Head of caudate nucleus (tissue), 42 donors: ENCODE measurements at regions not wholly inside any gene's neighbourhood (a gene's known extent, or its start where the extent isn't known, plus 50 kb on each side); places are given as distances from the start of the nearest gene placed in this dataset.

Source experiments
- DNase-seq, 42 donors: peaks; one replicate each; pipeline versions ENCODE4 v3.0.0 to v3.0.0-alpha.2; 2020 to 2021; ENCODE audit warnings: mixed read lengths in 7 of 42
- intact Hi-C: fragments of 100-400 bp; cut with DNase I; formaldehyde crosslinking; loops from one replicate; pipeline ENCODE4 v1.15.0; 2022

DNA sequence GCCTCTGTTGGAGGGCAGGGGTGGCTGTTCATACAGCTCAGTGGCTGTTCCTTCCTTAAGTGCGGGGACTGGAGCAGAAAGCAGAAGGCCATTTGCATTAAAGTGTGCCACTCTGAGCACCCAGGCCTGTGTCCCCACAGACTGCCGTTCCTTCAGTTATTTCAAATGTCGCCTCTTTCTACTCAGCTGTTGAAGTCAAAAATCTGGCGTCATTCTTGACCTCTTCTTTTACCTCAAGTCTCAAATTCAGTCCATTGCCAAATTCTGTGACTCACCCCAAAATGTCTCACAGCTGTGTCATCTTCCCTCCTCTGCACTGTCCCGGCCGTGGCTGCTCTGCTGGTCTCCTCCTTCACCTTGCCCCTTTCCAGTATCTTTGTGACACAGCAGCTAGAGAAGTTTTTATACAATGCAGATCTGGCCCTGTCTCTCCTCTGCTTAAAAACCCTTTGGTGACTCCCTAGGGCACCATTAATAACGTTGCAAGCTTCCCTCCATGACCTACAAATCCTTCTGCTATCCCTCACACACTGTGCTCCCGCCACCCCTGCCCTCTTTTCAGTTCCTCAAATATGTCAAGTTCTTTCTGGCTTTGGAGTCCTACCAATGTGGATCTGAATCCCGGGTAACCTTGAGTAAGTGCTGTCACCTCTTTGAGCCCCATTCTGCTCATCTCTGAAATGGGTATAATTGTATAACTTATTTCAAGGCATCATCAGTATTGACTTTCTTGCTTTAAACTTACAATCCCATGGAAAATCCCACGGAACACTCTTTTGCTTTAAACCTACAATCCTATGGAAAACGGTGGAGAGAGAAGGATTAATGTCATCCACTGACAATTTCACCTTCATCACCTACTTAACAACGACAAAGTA lies 98.3 kb upstream of the BOD1 start:
- intact Hi-C loops: no loop called here
- DNase-seq: no peak

DNA sequence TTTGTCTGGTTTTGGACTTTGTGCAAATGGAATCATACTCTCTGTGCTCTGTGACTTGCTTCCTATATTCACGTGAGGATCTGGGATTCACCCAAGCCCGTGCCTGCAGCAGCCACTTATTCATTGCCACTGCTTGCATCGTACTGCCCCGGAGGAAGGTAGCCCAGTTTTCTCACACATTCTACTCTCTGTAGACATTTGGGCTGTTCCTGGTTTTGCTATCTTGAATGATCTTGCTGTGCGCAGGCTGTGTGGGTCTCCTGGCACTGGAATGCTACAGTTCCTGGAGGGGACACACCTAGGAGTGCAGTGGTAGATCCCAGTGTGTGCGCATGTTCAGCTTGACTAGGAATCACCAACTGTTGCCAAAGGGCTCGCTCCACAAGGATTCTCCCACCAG lies 99.2 kb upstream of the BOD1 start:
- peak in 6 of 42 donors; percentile 21 to 52 (median 34) for DNase-seq
- intact Hi-C loops: no loop called here

- intact Hi-C loops: no loop called here
- DNase-seq: no peak
Measured at GRCh38 chr5:173716058-173716682, 99.7 kb upstream of the BOD1 start.

DNA sequence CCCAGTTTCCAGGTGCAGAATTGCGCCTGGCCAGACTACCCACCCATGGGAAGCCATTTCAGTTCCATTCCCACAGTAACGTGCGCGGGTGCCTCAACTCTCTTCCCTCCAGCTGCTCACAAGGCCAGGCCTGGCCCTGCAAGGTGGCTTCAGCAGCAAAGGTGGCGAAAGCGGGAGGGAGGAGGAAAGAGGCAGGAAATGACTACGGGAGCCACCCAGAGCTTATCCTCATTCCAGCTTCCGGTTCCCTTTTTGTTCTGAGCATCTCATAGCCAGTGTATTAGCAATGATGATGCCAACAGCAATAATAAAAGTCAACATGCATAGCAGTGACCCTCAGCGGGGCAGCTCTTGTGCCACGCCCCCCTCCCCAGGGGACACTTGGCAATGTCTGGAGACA lies 101.5 kb upstream of the BOD1 start:
- no peak for DNase-seq
- intact Hi-C loops: no loop called here

GRCh38 chr5:173718469-173718868 lies 102.0 kb upstream of the BOD1 start:
- no peak for DNase-seq
- intact Hi-C loops: no loop called here

- no peak for DNase-seq
- intact Hi-C loops: no loop called here
Measured at GRCh38 chr5:173719731-173720082, 103.3 kb upstream of the BOD1 start.

DNA sequence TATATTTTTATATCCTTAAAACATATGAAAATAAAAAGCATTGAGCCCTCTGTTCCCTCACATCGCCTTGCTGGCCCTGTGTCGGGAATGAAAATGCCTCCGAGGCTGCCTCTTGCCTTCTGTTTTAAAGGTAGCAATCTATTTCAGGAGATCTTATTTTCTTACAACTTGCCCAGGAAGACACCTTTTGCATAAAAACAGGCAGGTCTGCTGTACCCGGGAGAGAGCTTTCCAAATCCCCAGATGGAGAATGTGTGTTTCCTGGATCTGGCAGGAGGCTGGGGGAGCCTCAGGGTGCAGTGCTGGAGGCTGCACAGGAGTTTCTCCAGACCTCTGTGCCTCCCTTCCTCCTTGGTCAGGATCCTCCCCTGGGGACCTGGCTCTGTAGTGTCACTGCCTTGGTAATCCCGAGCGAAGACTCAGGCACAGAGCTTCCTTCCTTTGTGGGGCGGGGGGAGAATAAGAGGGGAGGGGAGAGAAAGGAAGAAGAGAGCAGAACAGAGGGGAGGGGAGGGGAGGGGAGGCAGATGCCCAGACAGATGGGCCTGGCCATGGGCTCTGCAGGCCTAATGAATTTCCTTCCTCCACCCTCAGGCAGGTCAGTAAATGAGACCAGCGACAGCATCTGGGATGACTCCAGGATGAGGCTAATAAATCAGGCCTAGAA lies 104.0 kb upstream of the BOD1 start:
- intact Hi-C loops: no loop called here
- DNase-seq: no peak

- DNase-seq: no peak
Measured at GRCh38 chr5:173720953-173721600, 104.6 kb upstream of the BOD1 start.

GRCh38 chr5:173721601-173722232 lies 105.3 kb upstream of the BOD1 start:
- intact Hi-C loops: no loop called here
- DNase-seq: no peak

More at GRCh38 chr5:173720953-173721600, 104.6 kb upstream of the BOD1 start:
- intact Hi-C loops: no loop called here

DNA sequence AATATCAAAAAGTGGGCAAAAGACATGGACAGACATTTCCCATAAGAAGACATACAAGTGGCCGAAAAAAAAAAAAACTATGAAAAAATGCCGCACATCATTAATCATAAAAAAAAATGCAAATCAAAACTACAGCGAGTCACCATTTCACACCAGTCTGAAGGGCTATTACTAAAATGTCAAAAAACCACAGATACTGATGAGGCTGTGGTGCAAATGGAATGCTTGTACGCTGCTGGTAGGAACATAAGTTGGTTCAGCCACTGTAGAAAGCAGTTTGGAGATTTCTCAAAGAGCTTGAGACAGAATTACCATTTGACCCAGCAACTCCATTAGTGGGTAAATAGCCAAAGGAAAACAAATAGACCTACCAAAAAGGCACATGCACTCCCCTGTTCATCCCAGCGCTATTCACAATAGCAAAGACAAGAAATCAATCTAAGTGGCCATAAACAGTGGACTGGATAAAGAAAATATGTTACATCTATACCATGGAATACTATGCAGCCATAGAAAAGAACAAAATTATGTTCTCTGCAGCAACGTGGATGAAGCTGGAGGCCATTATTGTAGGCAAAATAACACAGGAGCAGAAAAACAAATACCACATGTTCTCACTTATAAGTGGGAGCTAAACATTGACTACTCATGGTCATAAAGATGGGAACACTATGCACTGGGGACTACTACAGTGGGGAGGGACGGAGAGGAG lies 110.6 kb upstream of the BOD1 start:
- intact Hi-C loops: no loop called here
- no peak for DNase-seq

- intact Hi-C loops: no loop called here
Measured at GRCh38 chr5:173727839-173728778, 111.7 kb upstream of the BOD1 start.

GRCh38 chr5:173729079-173729765 lies 112.8 kb upstream of the BOD1 start:
- no peak for DNase-seq
- intact Hi-C loops: no loop called here

More at GRCh38 chr5:173727839-173728778, 111.7 kb upstream of the BOD1 start:
- no peak for DNase-seq

DNA sequence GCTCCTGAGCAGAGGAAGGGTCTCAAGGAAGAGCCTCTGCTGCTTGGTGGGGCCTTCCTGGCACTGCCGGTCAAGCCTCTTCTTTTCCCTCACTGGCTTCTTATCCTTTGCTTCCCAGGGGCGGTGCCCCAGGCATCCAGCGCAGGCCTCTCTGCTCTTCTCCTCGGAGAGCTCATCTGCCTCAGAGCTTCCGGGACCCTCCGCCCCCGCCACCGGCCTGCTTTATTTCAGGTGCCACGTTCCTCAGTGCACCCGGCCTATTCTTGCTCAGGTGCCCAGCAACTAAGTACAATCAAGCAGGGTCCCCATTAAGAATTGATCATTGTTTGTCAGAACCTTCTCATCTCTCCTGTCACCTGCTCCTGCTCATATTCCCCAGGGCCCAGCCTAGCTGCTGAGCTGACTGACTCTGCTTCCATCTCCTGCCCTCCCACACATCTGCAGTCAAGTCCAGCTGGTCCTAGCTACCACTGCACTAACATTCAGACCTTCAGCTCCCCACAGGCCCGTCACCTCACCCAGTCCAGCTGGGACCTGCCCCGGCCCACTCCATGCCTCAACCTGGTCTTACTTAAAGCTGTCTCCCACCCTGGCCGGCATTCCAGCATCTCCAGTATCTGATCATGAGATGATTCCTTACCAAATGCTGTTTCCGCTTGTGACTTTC lies 114.3 kb upstream of the BOD1 start:
- no peak for DNase-seq
- intact Hi-C loops: no loop called here

DNA sequence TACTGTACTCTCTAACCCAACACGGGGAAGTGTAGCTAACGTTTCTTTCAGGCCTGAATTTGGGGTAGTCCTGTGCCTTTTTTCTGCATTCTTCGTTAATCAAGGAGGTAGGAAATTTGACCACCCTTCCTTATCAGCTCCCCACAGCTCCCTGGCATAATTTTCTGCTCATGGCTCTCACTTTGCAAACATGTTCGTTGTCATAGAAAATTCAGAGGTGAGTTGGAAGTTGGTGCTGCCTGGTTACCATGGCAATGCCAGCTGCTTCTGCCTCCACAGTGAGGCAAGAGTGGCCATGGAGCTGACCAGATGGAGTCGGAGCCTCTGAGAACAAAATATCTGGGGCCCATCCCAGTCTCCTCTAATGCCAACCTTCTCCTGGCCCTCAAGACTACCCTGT lies 116.6 kb upstream of the BOD1 start:
- intact Hi-C loops: no loop called here
- no peak for DNase-seq

- DNase-seq: no peak
- intact Hi-C loops: no loop called here
Measured at GRCh38 chr5:173733425-173733824, 117.0 kb upstream of the BOD1 start.

DNA sequence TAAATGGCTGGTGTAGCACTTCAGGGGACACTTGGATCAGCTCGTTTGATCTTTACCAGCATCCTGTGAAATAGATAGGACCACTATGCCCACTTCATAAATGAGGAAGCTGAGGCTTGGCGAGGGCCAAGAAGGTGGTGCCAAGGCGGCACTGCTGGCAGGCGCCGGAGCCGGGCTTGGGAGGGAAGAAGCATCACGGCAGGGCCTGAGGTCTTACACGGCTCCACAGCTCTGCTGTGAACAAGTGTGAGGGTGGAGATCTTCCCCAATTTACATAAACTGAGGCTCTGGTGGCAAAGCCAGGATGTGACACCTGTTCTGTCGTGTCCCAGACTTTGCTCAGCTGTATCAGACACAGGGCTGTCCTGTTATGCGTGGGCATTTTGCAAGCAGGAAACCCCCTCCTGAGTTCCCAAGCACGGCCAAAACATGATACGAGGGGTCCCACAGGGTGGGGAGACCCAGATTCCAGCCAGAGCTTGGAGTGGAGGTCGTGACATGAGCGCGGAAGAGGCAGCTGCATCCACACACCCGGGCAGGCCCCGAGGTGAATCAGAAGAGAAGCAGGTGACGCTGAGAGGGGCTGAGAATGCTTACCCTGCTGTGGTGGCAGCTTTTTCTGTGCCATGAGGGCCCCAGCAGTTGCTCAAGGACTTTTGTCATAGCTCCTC lies 117.5 kb upstream of the BOD1 start:
- no peak for DNase-seq
- intact Hi-C loops: no loop called here
